ENCODE measurements at regions not wholly inside any gene's neighbourhood (a gene's known extent, or its start where the extent isn't known, plus 50 kb on each side); places are given as distances from the start of the nearest gene placed in this dataset.

GRCh38 chr13:112144616-112145550, 77.9 kb downstream of the SOX1 start:
- CTCF ChIA-PET: interaction anchor here (0.8 kb wide), 1 partner anchor 438 kb away, joined by 5 read pairs; no protein-coding TSS in a partner anchor
- TF ChIP-seq CTCF (conservative IDR thresholded peaks at IDR 0.05; ENCODE audit: low read depth): no peak
- DNase-seq (ENCODE audit: low spot score): no peak
- POLR2A ChIA-PET (ENCODE audit: low non-redundant PET): no interaction called here
- no peak overlapping the region for H3K27ac ChIP-seq

GRCh38 chr13:112145551-112146360, 78.8 kb downstream of the SOX1 start:
- no peak for DNase-seq (ENCODE audit: low spot score)
- TF ChIP-seq CTCF (conservative IDR thresholded peaks at IDR 0.05; ENCODE audit: low read depth): no peak
- ChIA-PET POLR2A (ENCODE audit: low non-redundant PET) (no interaction called here), CTCF (no interaction called here)
- no peak overlapping the region for H3K27ac ChIP-seq

GRCh38 chr13:112150352-112150751, 83.4 kb downstream of the SOX1 start:
- no peak for DNase-seq (ENCODE audit: low spot score)
- POLR2A ChIA-PET (ENCODE audit: low non-redundant PET): no interaction called here
- no peak overlapping the region for H3K27ac ChIP-seq
- CTCF ChIA-PET: no interaction called here
- no peak for TF ChIP-seq CTCF (conservative IDR thresholded peaks at IDR 0.05; ENCODE audit: low read depth)

- no peak overlapping the region for H3K27ac ChIP-seq
- TF ChIP-seq CTCF (conservative IDR thresholded peaks at IDR 0.05; ENCODE audit: low read depth): no peak
- no peak for DNase-seq (ENCODE audit: low spot score)
- ChIA-PET CTCF (no interaction called here), POLR2A (ENCODE audit: low non-redundant PET) (no interaction called here)
Observed at GRCh38 chr13:112152846-112153245, 85.9 kb downstream of the SOX1 start.

- ChIA-PET POLR2A (ENCODE audit: low non-redundant PET) (no interaction called here), CTCF (no interaction called here)
- DNase-seq (ENCODE audit: low spot score): no peak
- no peak overlapping the region for H3K27ac ChIP-seq
- TF ChIP-seq CTCF (conservative IDR thresholded peaks at IDR 0.05; ENCODE audit: low read depth): no peak
Observed at GRCh38 chr13:112153364-112153763, 86.4 kb downstream of the SOX1 start.

GRCh38 chr13:112153846-112154245, 86.9 kb downstream of the SOX1 start:
- CTCF ChIA-PET: no interaction called here
- POLR2A ChIA-PET (ENCODE audit: low non-redundant PET): no interaction called here
- TF ChIP-seq CTCF (conservative IDR thresholded peaks at IDR 0.05; ENCODE audit: low read depth): no peak
- no peak overlapping the region for H3K27ac ChIP-seq
- no peak for DNase-seq (ENCODE audit: low spot score)

All from RWPE1 (cell line).